GM12872 (cell line): ENCODE measurements at regions not wholly inside any gene's neighbourhood (a gene's known extent, or its start where the extent isn't known, plus 50 kb on each side); places are given as distances from the start of the nearest gene placed in this dataset.

Experiments
- CTCF ChIP-seq: IDR thresholded peaks from 3 replicates; pipeline ENCODE4 v1.5.1; 2011; ENCODE audit warnings: low read depth, mild to moderate bottlenecking, low read length, moderate library complexity; ENCODE audit not compliant: insufficient read depth

GRCh38 chr3:135809021-135809634 lies 156.4 kb upstream of the PPP2R3A start:
- TF ChIP-seq CTCF, result no peak

GRCh38 chr3:135811651-135812050 lies 153.9 kb upstream of the PPP2R3A start:
- no peak for TF ChIP-seq CTCF

GRCh38 chr3:135812057-135812456 lies 153.5 kb upstream of the PPP2R3A start:
- TF ChIP-seq CTCF, result no peak

- TF ChIP-seq CTCF, result no peak
Observed at GRCh38 chr3:135834465-135834864, 131.1 kb upstream of the PPP2R3A start.

- no peak for TF ChIP-seq CTCF
Observed at GRCh38 chr3:135837977-135838631, 127.4 kb upstream of the PPP2R3A start.

GRCh38 chr3:135840436-135840835 lies 125.1 kb upstream of the PPP2R3A start:
- no peak for TF ChIP-seq CTCF

GRCh38 chr3:135844386-135844785 lies 121.1 kb upstream of the PPP2R3A start:
- TF ChIP-seq CTCF, result no peak

GRCh38 chr3:135848051-135848450 lies 117.5 kb upstream of the PPP2R3A start:
- no peak for TF ChIP-seq CTCF
